ENCODE measurements at regions not wholly inside any gene's neighbourhood (a gene's known extent, or its start where the extent isn't known, plus 50 kb on each side); places are given as distances from the start of the nearest gene placed in this dataset.

DNA sequence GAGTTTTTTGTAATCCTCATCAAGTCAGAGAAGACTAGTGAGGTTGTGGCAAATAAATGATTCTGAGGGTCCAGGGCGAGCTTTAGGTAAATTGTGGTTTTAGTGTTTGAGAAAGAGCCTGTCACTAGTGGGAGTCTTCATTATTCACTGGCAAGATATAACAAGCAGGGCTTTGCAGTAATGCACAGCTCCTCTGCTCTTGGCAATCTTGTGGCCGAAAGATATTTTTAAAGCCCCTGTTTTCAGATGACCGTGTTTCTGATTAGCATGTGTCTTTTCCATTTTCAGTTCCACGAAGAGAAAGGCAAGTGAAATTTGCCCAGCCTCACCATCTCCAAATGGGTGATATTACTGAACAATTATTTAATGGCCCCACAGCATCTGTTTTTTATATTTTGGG, 154.0 kb upstream of the BCL6 start:
- TF ChIP-seq, protein P1, sequence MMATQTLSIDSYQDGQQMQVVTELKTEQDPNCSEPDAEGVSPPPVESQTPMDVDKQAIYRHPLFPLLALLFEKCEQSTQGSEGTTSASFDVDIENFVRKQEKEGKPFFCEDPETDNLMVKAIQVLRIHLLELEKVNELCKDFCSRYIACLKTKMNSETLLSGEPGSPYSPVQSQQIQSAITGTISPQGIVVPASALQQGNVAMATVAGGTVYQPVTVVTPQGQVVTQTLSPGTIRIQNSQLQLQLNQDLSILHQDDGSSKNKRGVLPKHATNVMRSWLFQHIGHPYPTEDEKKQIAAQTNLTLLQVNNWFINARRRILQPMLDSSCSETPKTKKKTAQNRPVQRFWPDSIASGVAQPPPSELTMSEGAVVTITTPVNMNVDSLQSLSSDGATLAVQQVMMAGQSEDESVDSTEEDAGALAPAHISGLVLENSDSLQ (IDR thresholded peaks at IDR 0.05): no peak
- TF ChIP-seq TARDBP (IDR thresholded peaks at IDR 0.05): no peak
- TF ChIP-seq LEF1 (IDR thresholded peaks at IDR 0.05; ENCODE audit: borderline replicate concordance): no peak
- no peak for TF ChIP-seq CTBP1 (IDR thresholded peaks at IDR 0.05; ENCODE audit: borderline replicate concordance)
- no peak for TF ChIP-seq ZNF384 (IDR thresholded peaks at IDR 0.05)
- no peak for TF ChIP-seq FOXA1 (IDR thresholded peaks at IDR 0.05)
- no peak for TF ChIP-seq HDGF (IDR thresholded peaks at IDR 0.05; ENCODE audit: borderline replicate concordance)
- TF ChIP-seq BHLHE40 (IDR thresholded peaks at IDR 0.05; ENCODE audit: borderline replicate concordance): no peak
- TF ChIP-seq ELF4 (IDR thresholded peaks at IDR 0.05): no peak
- TF ChIP-seq SP1 (IDR thresholded peaks at IDR 0.05): no peak
- no peak for TF ChIP-seq FOXK2 (IDR thresholded peaks at IDR 0.05)
- no peak for TF ChIP-seq ARNT (IDR thresholded peaks at IDR 0.05)
- TF ChIP-seq NFRKB (IDR thresholded peaks at IDR 0.05): no peak
- no peak for TF ChIP-seq L3MBTL2 (conservative IDR thresholded peaks at IDR 0.05)
- no peak for TF ChIP-seq SUZ12 (IDR thresholded peaks at IDR 0.05)
- no peak for TF ChIP-seq FOXM1 (IDR thresholded peaks at IDR 0.05; ENCODE audit: borderline replicate concordance)
- ChIA-PET CTCF (no interaction called here), POLR2A (no interaction called here)
- DNase-seq (ENCODE audit: extremely low spot score): no peak

DNA sequence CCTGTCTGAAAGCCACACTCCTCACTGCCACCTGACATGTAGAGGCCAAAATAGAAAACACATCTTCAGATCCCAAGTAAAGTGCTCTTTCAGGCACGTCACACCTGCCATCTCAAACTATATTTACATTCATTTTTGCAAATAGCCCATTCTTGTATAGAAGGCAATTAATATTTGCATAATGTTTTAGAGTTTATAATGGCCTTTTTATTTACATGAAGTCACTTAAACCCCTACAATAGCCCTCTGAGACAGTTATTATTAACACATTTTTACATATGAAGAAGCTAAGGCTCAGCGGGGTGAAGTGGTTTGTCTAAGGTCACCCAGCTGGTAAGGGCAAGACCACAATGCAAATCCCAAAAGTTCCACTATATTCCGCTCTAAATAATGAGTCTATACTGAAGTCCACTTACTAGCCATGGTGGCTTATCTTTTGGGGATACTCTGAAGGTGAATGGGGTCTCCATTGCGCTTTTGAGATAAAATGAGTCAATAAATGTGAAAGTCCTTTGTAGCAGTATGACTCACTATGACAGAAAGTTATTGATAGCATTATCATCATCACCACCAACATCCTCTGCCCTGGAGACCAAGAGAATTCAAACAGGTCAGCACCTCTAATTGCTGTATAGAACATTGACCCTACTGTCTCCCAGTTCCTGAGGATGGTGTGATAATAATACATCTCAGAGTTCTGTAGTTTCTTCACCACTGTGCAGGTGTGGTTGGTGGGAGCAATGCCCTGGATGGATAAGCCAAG, 155.9 kb upstream of the BCL6 start:
- POLR2A ChIA-PET: no interaction called here
- no peak for TF ChIP-seq ARNT (IDR thresholded peaks at IDR 0.05)
- TF ChIP-seq FOXK2 (IDR thresholded peaks at IDR 0.05): no peak
- TF ChIP-seq L3MBTL2 (conservative IDR thresholded peaks at IDR 0.05): no peak
- TF ChIP-seq TARDBP (IDR thresholded peaks at IDR 0.05): no peak
- TF ChIP-seq, protein P1 (IDR thresholded peaks at IDR 0.05): no peak
- TF ChIP-seq CTBP1 (IDR thresholded peaks at IDR 0.05; ENCODE audit: borderline replicate concordance): no peak
- CTCF ChIA-PET: no interaction called here
- DNase-seq (ENCODE audit: extremely low spot score): no peak

DNA sequence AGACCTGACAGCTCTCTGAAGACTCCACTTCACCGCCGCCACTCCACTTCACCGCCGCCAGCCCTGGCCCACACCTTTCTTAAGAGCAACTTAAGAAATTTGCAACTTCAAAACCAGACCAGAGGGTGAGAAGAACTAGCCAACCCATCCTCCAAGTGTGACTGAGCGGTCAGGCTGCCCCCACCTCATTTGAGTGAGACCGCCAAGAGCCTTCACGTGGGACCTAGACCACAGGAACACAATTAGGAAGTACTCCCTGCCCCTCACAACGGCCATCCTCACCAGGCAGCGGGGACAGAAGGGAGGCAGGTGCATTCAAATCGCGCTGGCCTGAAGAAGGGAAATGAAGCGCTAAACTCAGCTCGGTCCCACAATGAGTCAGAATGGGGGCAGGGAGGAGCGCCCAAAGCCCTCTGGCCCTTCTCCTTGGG, 156.8 kb upstream of the BCL6 start:
- POLR2A ChIA-PET: no interaction called here
- TF ChIP-seq BHLHE40 (IDR thresholded peaks at IDR 0.05; ENCODE audit: borderline replicate concordance): no peak
- TF ChIP-seq HDGF (IDR thresholded peaks at IDR 0.05; ENCODE audit: borderline replicate concordance): no peak
- TF ChIP-seq FOXM1 (IDR thresholded peaks at IDR 0.05; ENCODE audit: borderline replicate concordance): no peak
- TF ChIP-seq FOXK2 (IDR thresholded peaks at IDR 0.05): no peak
- no peak for TF ChIP-seq CTBP1 (IDR thresholded peaks at IDR 0.05; ENCODE audit: borderline replicate concordance)
- TF ChIP-seq TARDBP (IDR thresholded peaks at IDR 0.05): no peak
- TF ChIP-seq ELF4 (IDR thresholded peaks at IDR 0.05): no peak
- no peak for TF ChIP-seq L3MBTL2 (conservative IDR thresholded peaks at IDR 0.05)
- no peak for TF ChIP-seq SUZ12 (IDR thresholded peaks at IDR 0.05)
- TF ChIP-seq SP1 (IDR thresholded peaks at IDR 0.05): no peak
- TF ChIP-seq FOXA1 (IDR thresholded peaks at IDR 0.05): no peak
- no peak for DNase-seq (ENCODE audit: extremely low spot score)
- CTCF ChIA-PET: no interaction called here

DNA sequence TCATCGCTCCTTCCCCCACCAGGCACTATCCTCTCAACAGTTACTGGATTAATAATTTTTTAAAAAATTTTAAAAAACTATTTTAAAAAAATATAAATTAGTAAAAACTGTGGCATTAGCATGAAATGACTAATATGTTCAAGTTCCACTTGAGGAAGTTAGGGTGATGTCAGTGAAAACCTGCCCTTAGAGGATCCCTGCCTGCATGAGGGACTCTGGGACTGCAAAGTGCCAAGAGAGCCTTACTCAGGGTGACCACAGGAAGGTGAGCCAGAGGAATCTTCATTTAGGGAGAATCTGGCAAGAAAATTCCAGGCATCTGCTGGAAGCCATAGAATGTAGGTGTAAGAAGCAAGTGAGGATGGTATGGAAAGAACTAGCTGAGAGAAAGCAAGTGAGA, 157.7 kb upstream of the BCL6 start:
- no peak for TF ChIP-seq ELF4 (IDR thresholded peaks at IDR 0.05)
- no peak for TF ChIP-seq L3MBTL2 (conservative IDR thresholded peaks at IDR 0.05)
- TF ChIP-seq FOXK2 (IDR thresholded peaks at IDR 0.05): no peak
- TF ChIP-seq LEF1 (IDR thresholded peaks at IDR 0.05; ENCODE audit: borderline replicate concordance): no peak
- no peak for TF ChIP-seq CTBP1 (IDR thresholded peaks at IDR 0.05; ENCODE audit: borderline replicate concordance)
- TF ChIP-seq SUZ12 (IDR thresholded peaks at IDR 0.05): no peak
- no peak for TF ChIP-seq BHLHE40 (IDR thresholded peaks at IDR 0.05; ENCODE audit: borderline replicate concordance)
- no peak for TF ChIP-seq HDGF (IDR thresholded peaks at IDR 0.05; ENCODE audit: borderline replicate concordance)
- no peak for TF ChIP-seq FOXM1 (IDR thresholded peaks at IDR 0.05; ENCODE audit: borderline replicate concordance)
- TF ChIP-seq, protein P1 (IDR thresholded peaks at IDR 0.05): no peak
- TF ChIP-seq FOXA1 (IDR thresholded peaks at IDR 0.05): no peak
- TF ChIP-seq ZNF384 (IDR thresholded peaks at IDR 0.05): no peak
- TF ChIP-seq ARNT (IDR thresholded peaks at IDR 0.05): no peak
- no peak for TF ChIP-seq TARDBP (IDR thresholded peaks at IDR 0.05)
- TF ChIP-seq SP1 (IDR thresholded peaks at IDR 0.05): no peak
- TF ChIP-seq NFRKB (IDR thresholded peaks at IDR 0.05): no peak
- no peak for DNase-seq (ENCODE audit: extremely low spot score)
- ChIA-PET CTCF (no interaction called here), POLR2A (no interaction called here)

DNA sequence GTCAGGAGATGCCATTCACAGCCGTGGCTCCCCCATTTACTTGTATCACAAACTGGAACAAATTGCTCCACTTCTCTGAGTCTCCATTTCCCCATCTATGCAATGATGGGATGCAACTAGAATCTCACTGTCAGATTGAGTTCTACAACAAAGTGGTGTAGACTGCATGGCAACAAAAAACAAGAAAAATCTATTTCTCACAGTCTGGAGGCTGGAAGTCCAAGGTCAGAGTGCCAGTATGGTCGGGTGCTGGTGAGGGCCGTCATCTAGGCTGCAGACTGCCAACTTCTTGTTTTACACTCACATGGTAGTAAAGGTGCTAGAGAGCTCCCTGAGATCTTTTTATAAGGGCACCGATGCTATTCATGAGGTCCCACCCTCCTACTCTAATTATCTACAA, 158.4 kb upstream of the BCL6 start:
- POLR2A ChIA-PET: no interaction called here
- CTCF ChIA-PET: no interaction called here
- DNase-seq (ENCODE audit: extremely low spot score): no peak
- no peak for TF ChIP-seq FOXK2 (IDR thresholded peaks at IDR 0.05)

DNA sequence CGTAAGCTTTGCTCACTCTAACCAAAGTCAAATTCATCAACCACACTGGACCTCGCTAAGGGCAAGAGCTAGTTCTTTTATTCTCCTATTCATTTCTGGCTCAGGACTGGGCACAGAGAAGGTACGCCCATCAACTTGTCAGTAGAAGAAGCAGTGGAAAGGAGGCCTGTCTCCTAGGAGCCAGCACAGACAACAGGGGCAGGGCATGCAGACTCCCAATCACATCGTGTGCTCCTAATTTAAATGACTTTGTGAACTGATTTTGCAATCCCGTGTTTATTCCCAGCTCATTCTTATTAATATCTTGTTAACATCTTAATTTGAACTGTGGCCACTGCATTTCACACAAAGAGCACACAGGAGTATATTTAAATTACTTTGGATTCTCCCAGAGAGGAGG, 161.1 kb upstream of the BCL6 start:
- POLR2A ChIA-PET: no interaction called here
- no peak for DNase-seq (ENCODE audit: extremely low spot score)
- CTCF ChIA-PET: interaction anchor here (0.6 kb wide), 1 partner anchor 11 kb away, joined by 3 read pairs; no protein-coding TSS in a partner anchor
- no peak for TF ChIP-seq FOXA1 (IDR thresholded peaks at IDR 0.05)
- TF ChIP-seq NFRKB (IDR thresholded peaks at IDR 0.05): no peak
- no peak for TF ChIP-seq FOXM1 (IDR thresholded peaks at IDR 0.05; ENCODE audit: borderline replicate concordance)
- no peak for TF ChIP-seq TARDBP (IDR thresholded peaks at IDR 0.05)
- TF ChIP-seq CTBP1 (IDR thresholded peaks at IDR 0.05; ENCODE audit: borderline replicate concordance): no peak
- no peak for TF ChIP-seq ZNF384 (IDR thresholded peaks at IDR 0.05)
- TF ChIP-seq L3MBTL2 (conservative IDR thresholded peaks at IDR 0.05): no peak
- TF ChIP-seq ELF4 (IDR thresholded peaks at IDR 0.05): no peak
- TF ChIP-seq, protein P1 (IDR thresholded peaks at IDR 0.05): no peak
- no peak for TF ChIP-seq SUZ12 (IDR thresholded peaks at IDR 0.05)
- no peak for TF ChIP-seq ARNT (IDR thresholded peaks at IDR 0.05)
- no peak for TF ChIP-seq HDGF (IDR thresholded peaks at IDR 0.05; ENCODE audit: borderline replicate concordance)
- no peak for TF ChIP-seq BHLHE40 (IDR thresholded peaks at IDR 0.05; ENCODE audit: borderline replicate concordance)

Measured in HEK293T (cell line).